ENCODE measurements at regions not wholly inside any gene's neighbourhood (a gene's known extent, or its start where the extent isn't known, plus 50 kb on each side); places are given as distances from the start of the nearest gene placed in this dataset.

GRCh38 chrX:30955687-30956086, 66.6 kb upstream of the TAB3 start (continued):
- TF ChIP-seq ZBTB33 (IDR thresholded peaks at IDR 0.05; ENCODE audit: extremely low read depth, insufficient replicate concordance, low read length), result no peak

- Histone ChIP-seq H3K27me3 (ENCODE audit: insufficient read depth, low read length) (no peaks in the 10 kb centered on the region), H3K9ac (ENCODE audit: low read length) (no peak overlapping the region), H3K4me1 (ENCODE audit: control insufficient read depth in 1 of 2, insufficient read depth in 2 of 2, low read length in 2 of 2) (no peaks in the 10 kb centered on the region), H3K4me2 (ENCODE audit: low read length) (no peak overlapping the region), H3K9me2 (ENCODE audit: insufficient read depth) (no peaks in the 10 kb centered on the region), H3K9me3 (ENCODE audit: control insufficient read depth in 1 of 2, insufficient read depth in 1 of 2, low read depth in 1 of 2, low read length in 2 of 2) (no peaks in the 10 kb centered on the region), H4K20me1 (ENCODE audit: insufficient read depth) (no peaks in the 10 kb centered on the region), H3K4me3 (replicated peaks in 1 of 2; ENCODE audit: low read depth in 1 of 2, low read length in 2 of 2) (no peak overlapping the region), H2AFZ (ENCODE audit: low read depth, low read length, poor library complexity, severe bottlenecking) (no peak overlapping the region), H3K36me3 (ENCODE audit: control insufficient read depth in 1 of 2, insufficient read depth in 2 of 2, low read length in 2 of 2) (no peaks in the 10 kb centered on the region), H3K27ac (ENCODE audit: low read depth, low read length) (no peak overlapping the region), H3K79me2 (ENCODE audit: insufficient read depth, low read length) (no peaks in the 10 kb centered on the region)
- no TSS peak for BruUV-seq (replicated peaks)
- intact Hi-C loops (cut with micrococcal nuclease), result no loop called here
- CTCF ChIA-PET, result no interaction called here
- ATAC-seq (no peak), DNase-seq (ENCODE audit: low read depth, low spot score) (no peak)
- TF ChIP-seq JUND (IDR thresholded peaks at IDR 0.05) (no peak), YY1 (IDR thresholded peaks at IDR 0.05; ENCODE audit: extremely low read depth, insufficient replicate concordance, low read depth, low read length) (no peak), SP1 (IDR thresholded peaks at IDR 0.05; ENCODE audit: low read depth) (no peak), CEBPB (IDR thresholded peaks at IDR 0.05; ENCODE audit: low read depth) (no peak), EGR1 (IDR thresholded peaks at IDR 0.05; ENCODE audit: low read depth) (no peak), POLR2AphosphoS5 (IDR thresholded peaks at IDR 0.05; ENCODE audit: low read depth, low read length) (no peak), CBX3 (IDR thresholded peaks at IDR 0.05; ENCODE audit: low read depth) (no peak), ATF3 (IDR thresholded peaks at IDR 0.05) (no peak), ZFX (IDR thresholded peaks at IDR 0.05) (no peak), EZH2 (IDR thresholded peaks at IDR 0.05) (no peak), SRF (IDR thresholded peaks at IDR 0.05; ENCODE audit: low read depth) (no peak), CTCF (IDR thresholded peaks at IDR 0.05 in 2 of 3, conservative IDR thresholded peaks at IDR 0.05 in 1 of 3; ENCODE audit: borderline replicate concordance in 1 of 3, insufficient read depth in 1 of 3, low read depth in 2 of 3, low read length in 2 of 3) (no peak), TCF7L2 (IDR thresholded peaks at IDR 0.05; ENCODE audit: borderline replicate concordance, extremely low read depth, insufficient read depth, insufficient read length) (no peak), POLR2A (IDR thresholded peaks at IDR 0.05; ENCODE audit: borderline replicate concordance, extremely low read depth, insufficient read depth, insufficient read length) (no peak)
- TF ChIP-seq, protein P1, sequence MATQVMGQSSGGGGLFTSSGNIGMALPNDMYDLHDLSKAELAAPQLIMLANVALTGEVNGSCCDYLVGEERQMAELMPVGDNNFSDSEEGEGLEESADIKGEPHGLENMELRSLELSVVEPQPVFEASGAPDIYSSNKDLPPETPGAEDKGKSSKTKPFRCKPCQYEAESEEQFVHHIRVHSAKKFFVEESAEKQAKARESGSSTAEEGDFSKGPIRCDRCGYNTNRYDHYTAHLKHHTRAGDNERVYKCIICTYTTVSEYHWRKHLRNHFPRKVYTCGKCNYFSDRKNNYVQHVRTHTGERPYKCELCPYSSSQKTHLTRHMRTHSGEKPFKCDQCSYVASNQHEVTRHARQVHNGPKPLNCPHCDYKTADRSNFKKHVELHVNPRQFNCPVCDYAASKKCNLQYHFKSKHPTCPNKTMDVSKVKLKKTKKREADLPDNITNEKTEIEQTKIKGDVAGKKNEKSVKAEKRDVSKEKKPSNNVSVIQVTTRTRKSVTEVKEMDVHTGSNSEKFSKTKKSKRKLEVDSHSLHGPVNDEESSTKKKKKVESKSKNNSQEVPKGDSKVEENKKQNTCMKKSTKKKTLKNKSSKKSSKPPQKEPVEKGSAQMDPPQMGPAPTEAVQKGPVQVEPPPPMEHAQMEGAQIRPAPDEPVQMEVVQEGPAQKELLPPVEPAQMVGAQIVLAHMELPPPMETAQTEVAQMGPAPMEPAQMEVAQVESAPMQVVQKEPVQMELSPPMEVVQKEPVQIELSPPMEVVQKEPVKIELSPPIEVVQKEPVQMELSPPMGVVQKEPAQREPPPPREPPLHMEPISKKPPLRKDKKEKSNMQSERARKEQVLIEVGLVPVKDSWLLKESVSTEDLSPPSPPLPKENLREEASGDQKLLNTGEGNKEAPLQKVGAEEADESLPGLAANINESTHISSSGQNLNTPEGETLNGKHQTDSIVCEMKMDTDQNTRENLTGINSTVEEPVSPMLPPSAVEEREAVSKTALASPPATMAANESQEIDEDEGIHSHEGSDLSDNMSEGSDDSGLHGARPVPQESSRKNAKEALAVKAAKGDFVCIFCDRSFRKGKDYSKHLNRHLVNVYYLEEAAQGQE (IDR thresholded peaks at IDR 0.05; ENCODE audit: low read depth), result no peak
- POLR2A ChIA-PET, result no interaction called here
- RAD21 ChIA-PET (ENCODE audit: low non-redundant PET in 1 of 2, low total read pairs in 2 of 2, uncharacterized antibody in 2 of 2, unreplicated experiment in 2 of 2), result no interaction called here
Measured at GRCh38 chrX:30951003-30951402, 61.9 kb upstream of the TAB3 start.

Measured in HCT116 (cell line).